ENCODE measurements at regions not wholly inside any gene's neighbourhood (a gene's known extent, or its start where the extent isn't known, plus 50 kb on each side); places are given as distances from the start of the nearest gene placed in this dataset.

DNA sequence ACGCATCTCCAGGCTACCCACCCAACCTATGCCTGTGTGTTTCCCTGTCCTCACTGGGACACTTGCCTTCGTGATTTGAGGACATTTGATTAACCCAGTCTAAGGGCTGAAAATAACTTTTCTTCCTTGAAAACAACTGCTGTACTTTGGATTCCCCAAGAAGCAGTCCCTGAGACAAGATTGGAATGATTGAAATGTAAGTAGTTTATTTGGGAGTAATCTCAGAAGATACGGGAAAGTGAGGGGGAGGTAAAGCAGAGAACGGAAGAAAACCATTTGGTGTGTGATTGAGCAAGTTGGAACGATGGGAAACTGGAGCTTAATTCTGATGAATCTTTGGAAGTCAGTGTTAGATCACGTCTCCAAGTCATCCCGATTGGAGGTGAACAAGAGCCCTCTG, 143.8 kb upstream of the LMCD1 start:
- no peak for DNase-seq (ENCODE audit: extremely low read depth in 1 of 11, low read depth in 9 of 11, low spot score in 4 of 11)

GRCh38 chr3:8359133-8359532, 142.5 kb upstream of the LMCD1 start:
- no peak for DNase-seq (ENCODE audit: extremely low read depth in 1 of 11, low read depth in 9 of 11, low spot score in 4 of 11)

- no peak for DNase-seq (ENCODE audit: extremely low read depth in 1 of 11, low read depth in 9 of 11, low spot score in 4 of 11)
These were observed 138.4 kb upstream of the LMCD1 start for GRCh38 chr3:8363200-8363599.

DNA sequence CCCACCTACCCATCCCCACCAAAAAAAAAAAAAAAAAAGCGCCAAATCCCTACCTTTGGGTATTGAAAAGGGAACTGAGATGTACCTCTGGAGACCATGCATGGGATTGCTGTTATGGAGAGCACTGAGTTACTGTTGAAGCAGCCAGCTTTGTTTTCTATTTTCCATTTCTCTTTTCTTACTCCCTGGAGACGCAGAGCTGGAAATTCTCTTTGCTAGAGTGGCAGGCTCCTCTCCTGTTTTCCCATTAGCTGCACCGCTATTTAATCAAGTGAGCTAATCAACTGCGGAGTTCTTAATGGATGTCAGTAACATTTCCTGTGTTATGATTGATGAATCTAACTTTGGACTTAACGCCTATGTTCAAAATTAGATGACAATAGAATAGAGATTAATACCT, 136.1 kb upstream of the LMCD1 start:
- no peak for DNase-seq (ENCODE audit: extremely low read depth in 1 of 11, low read depth in 9 of 11, low spot score in 4 of 11)

DNA sequence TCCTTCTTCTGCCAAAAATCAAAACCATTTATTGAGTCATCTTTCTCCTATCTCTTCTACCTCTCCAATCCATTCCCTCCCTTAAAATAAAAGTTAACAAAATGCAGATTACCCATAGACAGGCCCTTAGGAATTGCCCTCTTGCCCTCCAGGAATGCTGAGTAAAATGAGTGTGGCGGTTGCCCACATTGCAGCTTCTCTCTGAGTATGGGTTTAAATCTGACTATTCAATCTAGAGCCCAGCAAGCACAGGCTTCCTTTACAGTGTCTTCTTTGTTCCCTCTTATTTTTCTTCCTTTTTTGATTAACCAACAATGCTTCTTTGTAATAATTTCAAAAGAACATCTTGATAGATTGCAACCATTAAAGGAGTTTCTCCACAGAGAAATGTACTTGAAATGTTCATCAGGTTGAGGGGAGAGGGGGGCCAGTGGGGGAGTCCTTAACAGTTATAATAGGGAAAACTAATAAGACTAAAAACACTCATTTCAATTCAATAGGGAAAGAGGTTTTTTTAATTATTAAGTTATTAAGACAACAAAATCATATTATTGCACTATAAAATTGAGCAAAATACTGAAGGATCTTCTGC, 135.3 kb upstream of the LMCD1 start:
- no peak for DNase-seq (ENCODE audit: extremely low read depth in 1 of 11, low read depth in 9 of 11, low spot score in 4 of 11)

- DNase-seq (ENCODE audit: extremely low read depth in 1 of 11, low read depth in 9 of 11, low spot score in 4 of 11), result no peak
These were observed 133.0 kb upstream of the LMCD1 start for GRCh38 chr3:8368598-8368997.

DNA sequence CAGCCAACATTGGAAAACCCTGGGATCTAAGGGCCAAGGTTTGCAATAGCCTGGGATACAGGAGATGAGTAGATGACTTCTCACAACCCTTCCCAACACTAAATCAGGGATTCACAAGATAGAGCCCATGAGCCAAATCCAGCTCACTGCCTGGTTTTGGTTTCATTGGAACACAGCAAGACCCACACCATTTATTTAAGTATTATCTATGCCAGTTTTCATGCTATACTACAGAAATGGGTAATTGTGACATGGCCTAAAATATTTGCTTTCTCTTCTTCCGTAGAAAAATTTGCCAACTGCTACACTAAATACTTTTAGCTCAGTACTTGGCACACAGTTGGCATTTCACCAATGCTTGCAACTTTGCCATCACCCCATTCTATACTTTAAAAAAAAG, 132.0 kb upstream of the LMCD1 start:
- no peak for DNase-seq (ENCODE audit: extremely low read depth in 1 of 11, low read depth in 9 of 11, low spot score in 4 of 11)

DNA sequence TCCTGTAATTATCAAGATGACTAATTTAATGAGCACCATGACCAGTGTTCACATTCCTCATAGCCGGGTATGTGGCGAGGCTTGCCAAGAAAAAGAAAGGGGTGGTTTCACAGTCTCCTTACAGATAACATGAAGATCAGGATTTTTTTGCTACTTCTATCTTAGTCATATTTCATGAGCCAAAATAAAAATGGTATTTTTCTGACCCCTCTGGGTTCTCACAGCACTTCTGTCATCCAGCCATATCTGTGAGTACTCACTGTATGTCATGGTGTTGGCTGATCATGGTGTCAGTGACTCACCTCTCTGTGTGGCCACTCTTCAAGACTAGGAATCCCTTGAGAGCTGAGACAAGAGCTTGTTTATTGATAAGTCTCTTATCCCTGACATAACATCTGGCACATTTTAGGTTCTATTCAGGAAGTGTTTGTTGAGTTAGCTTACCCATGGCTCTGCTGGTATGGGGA, 130.5 kb upstream of the LMCD1 start:
- DNase-seq (ENCODE audit: extremely low read depth in 1 of 11, low read depth in 9 of 11, low spot score in 4 of 11), result no peak

- no peak for DNase-seq (ENCODE audit: extremely low read depth in 1 of 11, low read depth in 9 of 11, low spot score in 4 of 11)
These were observed 129.6 kb upstream of the LMCD1 start for GRCh38 chr3:8371960-8372463.

DNA sequence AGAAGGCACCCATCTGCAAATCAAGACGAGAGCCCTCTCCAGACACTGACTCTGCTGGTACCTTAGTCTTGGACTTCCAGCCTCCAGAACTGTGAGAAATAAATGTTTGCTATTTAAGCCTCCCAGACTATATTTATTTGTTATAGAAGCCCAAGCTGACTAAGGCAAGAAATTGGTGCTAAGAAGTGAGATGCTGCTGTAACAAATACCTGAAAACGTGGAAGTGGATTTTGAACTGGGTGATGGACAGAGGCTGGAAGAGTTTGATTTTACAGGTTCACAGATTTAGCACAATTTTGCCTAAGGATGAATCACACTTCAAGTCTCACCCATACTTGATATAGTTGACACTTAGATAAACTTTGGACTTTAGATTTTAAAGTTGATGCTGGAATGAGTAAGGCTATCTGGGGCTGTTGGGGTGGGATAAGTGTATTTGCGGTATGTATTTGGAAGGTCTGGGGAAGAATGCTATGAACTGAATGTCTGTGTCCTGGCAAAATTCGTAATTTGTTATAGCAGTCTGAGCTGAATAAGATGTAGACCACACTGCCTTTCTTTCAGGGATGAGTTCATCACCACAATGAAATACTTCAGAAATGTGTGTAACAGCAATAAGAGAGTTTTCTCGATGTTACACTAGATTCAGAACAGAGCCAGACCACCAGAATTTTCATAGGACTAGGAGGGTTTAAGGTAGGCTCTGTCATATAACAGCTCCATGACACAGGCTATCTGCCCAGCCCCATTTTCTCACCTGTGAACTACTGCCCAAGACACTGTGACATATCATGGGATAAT, 120.5 kb upstream of the LMCD1 start:
- no peak for DNase-seq (ENCODE audit: extremely low read depth in 1 of 11, low read depth in 9 of 11, low spot score in 4 of 11)

GRCh38 chr3:8385848-8386620, 115.6 kb upstream of the LMCD1 start:
- no peak for DNase-seq (ENCODE audit: extremely low read depth in 1 of 11, low read depth in 9 of 11, low spot score in 4 of 11)

DNA sequence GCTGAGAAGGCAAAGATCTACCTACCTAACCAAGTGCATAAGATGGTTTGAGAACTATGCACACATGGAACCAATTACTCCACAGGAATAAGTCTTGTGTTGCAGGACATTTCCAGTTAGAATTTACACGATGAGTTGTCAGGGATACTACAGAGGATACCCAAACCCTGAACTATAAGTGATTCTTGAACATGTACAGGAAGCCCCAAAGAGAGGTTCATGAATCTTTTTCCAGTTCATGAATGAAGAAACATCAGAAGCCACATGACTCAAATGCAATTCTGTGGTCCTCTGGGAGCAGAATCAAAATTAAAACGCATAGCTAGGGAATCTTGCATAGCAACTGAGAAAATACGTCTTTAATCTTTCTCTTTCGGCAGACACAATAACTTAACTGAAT, 114.1 kb upstream of the LMCD1 start:
- DNase-seq (ENCODE audit: extremely low read depth in 1 of 11, low read depth in 9 of 11, low spot score in 4 of 11), result no peak

- DNase-seq (ENCODE audit: extremely low read depth in 1 of 11, low read depth in 9 of 11, low spot score in 4 of 11), result no peak
These were observed 101.9 kb upstream of the LMCD1 start for GRCh38 chr3:8399686-8400085.

DNA sequence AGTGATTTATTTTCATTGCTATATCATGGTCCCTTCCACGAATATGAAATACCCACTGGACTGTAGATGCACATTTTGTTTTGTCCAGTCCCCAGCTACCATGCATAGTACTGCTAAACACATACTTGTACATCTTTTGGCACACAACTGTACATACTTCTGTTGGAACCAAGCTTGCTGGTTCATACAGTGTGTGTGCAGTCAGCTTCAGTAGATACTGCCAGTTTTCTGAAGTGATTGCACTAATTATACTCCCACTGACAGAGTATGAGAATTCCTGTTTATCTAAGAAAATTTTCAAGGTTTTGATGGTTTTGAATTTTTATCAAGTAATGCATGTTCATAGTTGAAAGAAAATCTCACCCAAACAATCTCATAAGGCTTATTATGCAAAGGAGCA, 100.7 kb upstream of the LMCD1 start:
- no peak for DNase-seq (ENCODE audit: extremely low read depth in 1 of 11, low read depth in 9 of 11, low spot score in 4 of 11)

GRCh38 chr3:8403996-8404395, 97.6 kb upstream of the LMCD1 start:
- no peak for DNase-seq (ENCODE audit: extremely low read depth in 1 of 11, low read depth in 9 of 11, low spot score in 4 of 11)

DNA sequence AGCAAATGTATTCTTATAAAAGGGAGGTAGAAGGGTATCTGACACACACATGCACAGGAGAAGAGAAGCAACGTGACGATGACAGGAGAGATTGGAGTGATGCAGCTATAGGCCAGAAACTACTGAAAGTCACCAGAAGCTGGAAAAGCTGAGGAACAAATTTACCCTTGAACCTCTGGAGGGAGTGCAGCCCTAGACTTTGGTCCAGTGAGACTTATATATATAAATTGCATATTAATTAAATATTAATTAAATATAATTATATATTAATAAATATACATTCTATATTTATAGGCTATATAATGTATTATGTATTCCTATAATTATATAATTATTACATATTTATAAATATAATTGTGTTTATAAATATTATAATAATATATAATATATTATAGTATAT, 96.5 kb upstream of the LMCD1 start:
- DNase-seq (ENCODE audit: extremely low read depth in 1 of 11, low read depth in 9 of 11, low spot score in 4 of 11), result no peak

DNA sequence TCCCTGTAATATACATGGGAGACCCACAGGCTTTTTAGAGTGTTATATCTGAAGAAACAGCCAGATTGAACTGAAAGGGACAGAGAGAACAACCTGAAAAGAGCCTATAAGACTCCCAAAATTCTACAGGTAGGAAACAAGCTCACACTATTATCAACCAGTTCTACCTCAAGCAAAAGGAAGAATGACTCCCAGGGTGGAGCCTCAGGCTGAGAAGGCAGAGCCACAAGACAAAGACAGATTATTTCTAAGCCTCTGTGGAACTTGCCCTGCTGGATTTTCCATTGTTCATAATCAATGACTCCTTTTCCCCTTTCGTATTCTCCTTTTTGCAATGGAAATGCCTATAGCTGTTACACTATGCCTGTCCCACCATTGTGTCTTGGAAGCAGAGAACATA, 95.1 kb upstream of the LMCD1 start:
- no peak for DNase-seq (ENCODE audit: extremely low read depth in 1 of 11, low read depth in 9 of 11, low spot score in 4 of 11)

DNA sequence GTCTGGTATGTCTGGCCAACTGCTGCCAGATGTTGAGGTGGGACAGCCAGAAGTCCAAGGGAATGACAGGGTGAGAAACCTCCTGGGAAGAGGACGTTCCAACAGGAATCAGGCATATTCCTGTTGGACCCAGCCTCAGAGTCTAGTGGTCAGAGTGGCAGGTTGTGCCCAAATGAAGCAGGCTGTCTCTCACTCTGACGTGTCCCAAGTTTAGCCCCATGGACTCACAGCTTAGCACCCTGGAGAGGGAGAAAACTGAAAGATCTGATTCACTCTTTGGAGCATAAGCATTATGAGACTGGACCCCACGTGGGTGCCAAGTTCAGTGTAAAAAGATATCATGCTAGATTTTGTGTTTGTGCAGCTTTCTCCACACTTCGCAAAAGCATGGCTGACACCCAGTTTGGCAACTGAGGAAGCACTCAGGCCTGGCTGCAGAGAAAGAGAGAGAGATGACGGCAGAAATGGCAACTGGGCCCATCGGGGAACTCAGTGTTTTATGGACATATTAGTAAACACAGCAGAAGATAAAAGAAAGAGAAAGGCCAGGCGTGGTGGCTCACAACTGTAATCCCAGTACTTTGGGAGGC, 88.2 kb upstream of the LMCD1 start:
- no peak for DNase-seq (ENCODE audit: extremely low read depth in 1 of 11, low read depth in 9 of 11, low spot score in 4 of 11)

- no peak for DNase-seq (ENCODE audit: extremely low read depth in 1 of 11, low read depth in 9 of 11, low spot score in 4 of 11)
These were observed 84.7 kb upstream of the LMCD1 start for GRCh38 chr3:8416965-8417364.

DNA sequence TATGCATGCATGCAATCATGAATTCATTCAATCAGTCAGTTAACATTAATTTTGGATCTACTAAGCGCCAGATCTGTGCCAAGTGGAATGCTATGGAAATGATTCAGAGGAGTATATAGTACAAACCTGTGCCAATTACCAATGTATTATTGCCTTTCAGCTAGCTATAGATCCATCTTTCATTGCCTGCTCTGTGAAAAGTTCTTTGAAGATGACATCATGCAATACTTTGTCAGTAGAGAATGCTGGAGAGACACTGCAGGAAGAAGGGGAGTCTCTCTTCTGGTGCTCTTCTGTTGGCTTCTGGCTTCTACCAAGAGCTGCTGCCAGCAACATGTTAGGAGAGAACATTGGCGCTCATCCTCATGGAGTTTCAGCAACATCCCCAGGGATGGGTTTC, 81.0 kb upstream of the LMCD1 start:
- DNase-seq (ENCODE audit: extremely low read depth in 1 of 11, low read depth in 9 of 11, low spot score in 4 of 11), result no peak
